Omental fat pad (tissue), 3 donors: ENCODE measurements at regions not wholly inside any gene's neighbourhood (a gene's known extent, or its start where the extent isn't known, plus 50 kb on each side); places are given as distances from the start of the nearest gene placed in this dataset.

ENCODE experiments used
- ATAC-seq: fragments of 150-250 bp; one replicate; pipeline ENCODE4 v1.9.1; 2016; ENCODE audit warnings: mild to moderate bottlenecking, moderate library complexity; ENCODE audit not compliant: low FRiP score
- DNase-seq: peaks from one replicate; pipeline ENCODE4 v3.0.0-alpha.2; 2019; ENCODE audit warnings: low spot score
- TF ChIP-seq, protein P1 (sequence below), 3 donors: fragments of 450-650 bp; IDR thresholded peaks; one replicate each; pipeline ENCODE4 v1.5.1; 2016 to 2017; ENCODE audit warnings: antibody characterized with exemption in 3 of 3, mild to moderate bottlenecking in 3 of 3, moderate library complexity in 2 of 3

DNA sequence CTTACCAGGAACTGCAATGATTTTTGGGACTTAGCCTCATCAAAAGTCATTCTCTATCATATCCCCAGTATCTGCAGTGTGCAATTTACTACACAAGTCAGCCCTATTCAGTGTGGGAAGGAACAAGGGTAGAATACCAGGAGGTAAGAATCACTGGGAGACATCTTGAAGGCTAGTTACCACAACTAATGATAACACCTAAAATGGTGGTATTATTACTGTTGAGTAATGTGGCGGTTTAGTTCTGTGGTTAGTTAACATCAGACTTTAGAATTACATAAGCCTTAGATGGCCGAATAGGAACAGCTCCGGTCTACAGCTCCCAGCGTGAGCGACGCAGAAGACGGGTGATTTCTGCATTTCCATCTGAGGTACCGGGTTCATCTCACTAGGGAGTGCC is 567.9 kb upstream of the CDH11 start:
- DNase-seq (no peak), ATAC-seq (no peak)
- TF ChIP-seq, protein P1, sequence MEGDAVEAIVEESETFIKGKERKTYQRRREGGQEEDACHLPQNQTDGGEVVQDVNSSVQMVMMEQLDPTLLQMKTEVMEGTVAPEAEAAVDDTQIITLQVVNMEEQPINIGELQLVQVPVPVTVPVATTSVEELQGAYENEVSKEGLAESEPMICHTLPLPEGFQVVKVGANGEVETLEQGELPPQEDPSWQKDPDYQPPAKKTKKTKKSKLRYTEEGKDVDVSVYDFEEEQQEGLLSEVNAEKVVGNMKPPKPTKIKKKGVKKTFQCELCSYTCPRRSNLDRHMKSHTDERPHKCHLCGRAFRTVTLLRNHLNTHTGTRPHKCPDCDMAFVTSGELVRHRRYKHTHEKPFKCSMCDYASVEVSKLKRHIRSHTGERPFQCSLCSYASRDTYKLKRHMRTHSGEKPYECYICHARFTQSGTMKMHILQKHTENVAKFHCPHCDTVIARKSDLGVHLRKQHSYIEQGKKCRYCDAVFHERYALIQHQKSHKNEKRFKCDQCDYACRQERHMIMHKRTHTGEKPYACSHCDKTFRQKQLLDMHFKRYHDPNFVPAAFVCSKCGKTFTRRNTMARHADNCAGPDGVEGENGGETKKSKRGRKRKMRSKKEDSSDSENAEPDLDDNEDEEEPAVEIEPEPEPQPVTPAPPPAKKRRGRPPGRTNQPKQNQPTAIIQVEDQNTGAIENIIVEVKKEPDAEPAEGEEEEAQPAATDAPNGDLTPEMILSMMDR (IDR thresholded peaks at IDR 0.05): no peak

DNA sequence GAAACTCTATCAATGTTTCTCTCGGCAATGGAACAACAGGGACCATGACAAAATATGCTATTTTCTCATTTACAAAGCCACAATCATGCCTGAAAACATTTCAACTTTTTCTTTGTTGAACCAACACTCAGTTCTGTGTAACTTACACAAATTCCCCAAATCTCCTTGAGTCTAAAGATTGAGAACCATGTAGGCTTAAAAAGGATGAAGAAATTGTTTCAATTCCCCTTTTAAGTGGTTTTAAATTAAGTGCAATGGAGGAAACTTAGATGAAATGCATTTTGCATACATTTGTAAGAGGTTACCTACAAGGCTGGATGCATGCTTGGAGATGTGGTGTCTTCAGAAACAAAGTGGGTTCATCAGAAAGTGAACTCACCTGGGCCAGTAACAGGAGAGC is 566.4 kb upstream of the CDH11 start:
- TF ChIP-seq, protein P1 (IDR thresholded peaks at IDR 0.05): no peak
- DNase-seq: no peak
- ATAC-seq: no peak

DNA sequence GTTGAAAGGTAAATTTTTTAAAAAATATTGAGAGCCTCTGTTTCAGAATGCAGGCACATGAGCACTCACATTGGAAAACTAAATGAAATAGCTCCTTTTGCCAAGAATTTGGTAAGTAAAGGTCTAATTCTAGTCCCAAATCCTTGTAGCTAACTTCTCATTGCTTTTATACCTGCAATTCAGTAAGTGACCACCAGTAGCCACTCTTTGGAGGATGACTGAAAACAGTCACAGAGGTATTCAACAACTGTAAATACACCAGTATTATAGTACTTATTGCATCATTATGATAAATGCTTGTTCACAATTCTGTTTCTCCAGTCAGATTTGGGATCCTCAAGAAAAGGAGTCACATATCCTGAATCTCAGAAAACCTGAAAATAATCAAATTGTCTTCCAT is 562.4 kb upstream of the CDH11 start:
- no peak for DNase-seq

DNA sequence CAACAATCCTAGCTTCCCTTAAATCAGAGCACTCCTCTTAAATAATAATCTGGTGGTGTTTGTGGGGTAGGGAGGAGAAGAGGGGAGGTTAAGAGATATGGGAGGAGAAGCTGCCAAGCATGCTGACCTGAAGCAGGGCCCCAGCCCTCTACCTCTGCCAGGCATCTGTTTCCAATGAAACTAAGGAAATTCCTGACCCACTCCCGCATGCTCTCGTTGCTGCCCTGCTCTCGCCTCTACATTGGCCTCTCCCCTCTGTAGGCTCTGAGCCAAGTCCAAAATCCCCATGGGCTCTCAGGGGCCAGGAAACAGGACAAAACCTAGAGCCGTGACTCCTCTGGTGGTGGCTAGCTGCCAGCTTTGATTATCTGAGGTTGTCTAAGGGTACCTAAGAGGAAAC is 559.5 kb upstream of the CDH11 start:
- ATAC-seq (no peak), DNase-seq (no peak)
- TF ChIP-seq, protein P1 (IDR thresholded peaks at IDR 0.05): no peak

More for the DNA sequence above, 562.4 kb upstream of the CDH11 start:
- TF ChIP-seq, protein P1 (IDR thresholded peaks at IDR 0.05): no peak
- no peak for ATAC-seq

DNA sequence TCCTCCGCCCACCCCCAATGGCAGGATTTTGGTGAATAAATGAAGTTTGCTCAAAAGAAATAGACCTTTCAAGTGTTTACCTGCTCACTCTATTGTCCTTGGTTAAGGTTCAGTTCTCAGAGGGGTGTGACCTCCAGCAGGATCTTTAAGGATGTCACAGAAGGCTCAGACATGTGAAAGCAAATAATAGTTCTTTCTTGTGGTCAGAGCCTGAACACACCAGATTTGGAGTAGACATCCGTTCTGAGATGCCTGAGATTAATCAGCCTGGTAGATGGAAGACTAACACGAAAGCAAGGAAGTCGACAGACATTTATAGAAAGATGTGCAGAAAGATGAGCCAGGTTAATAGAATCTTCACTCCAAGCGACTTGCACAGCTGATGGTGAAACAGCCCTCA is 557.9 kb upstream of the CDH11 start:
- TF ChIP-seq, protein P1 (IDR thresholded peaks at IDR 0.05): no peak

DNA sequence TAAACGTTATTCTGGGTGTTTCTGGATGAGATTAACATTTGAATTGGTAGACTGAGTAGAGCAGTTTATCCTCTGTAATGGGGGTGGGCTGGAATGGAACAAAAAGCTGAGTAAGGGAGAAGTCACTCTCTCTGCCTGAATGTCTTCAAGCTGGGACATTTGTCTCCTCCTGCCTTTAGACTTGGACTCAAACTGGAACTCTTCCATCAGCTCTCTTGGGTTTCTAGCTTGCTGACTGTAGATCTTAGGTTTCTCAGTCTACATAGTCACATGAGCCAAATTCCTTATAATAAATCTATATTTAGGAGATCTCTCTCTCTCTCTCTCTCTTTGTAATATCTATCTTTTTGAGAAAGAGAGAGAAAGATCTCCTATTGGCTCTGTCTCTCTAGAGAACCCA is 553.3 kb upstream of the CDH11 start:
- ATAC-seq (no peak), DNase-seq (no peak)
- TF ChIP-seq, protein P1 (IDR thresholded peaks at IDR 0.05): no peak

More for the DNA sequence above, 557.9 kb upstream of the CDH11 start:
- ATAC-seq (no peak), DNase-seq (no peak)

DNA sequence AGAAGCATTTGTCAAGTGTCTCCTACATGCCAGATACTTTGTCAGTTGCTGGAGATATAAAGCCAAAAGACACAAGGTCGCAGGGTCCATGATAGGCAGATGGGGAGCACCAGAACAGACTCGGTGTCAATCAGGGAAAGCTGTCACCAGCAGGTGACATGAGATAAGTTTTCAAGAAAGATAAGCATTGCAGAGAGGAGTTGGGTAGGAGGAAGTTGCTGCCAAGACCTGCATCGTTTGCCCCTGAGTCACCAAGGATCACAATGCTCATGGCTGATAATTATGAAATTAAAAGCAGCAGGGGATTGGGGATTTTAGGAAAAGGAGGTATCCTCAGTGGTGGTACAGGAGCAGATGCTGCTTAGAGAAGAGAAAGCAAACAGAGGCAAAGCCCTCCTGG is 551.1 kb upstream of the CDH11 start:
- no peak for ATAC-seq
- TF ChIP-seq, protein P1 (IDR thresholded peaks at IDR 0.05): no peak

More for the DNA sequence above, 551.1 kb upstream of the CDH11 start:
- DNase-seq: no peak
